IMR-90 (cell line): ENCODE measurements at regions not wholly inside any gene's neighbourhood (a gene's known extent, or its start where the extent isn't known, plus 50 kb on each side); places are given as distances from the start of the nearest gene placed in this dataset.

ENCODE experiments used
- ATAC-seq: fragments of 200-7000 bp; cut with Tn5 transposase; 2 replicates; pipeline ENCODE4 v1.9.1; 2020; ENCODE audit warnings: low read depth, mild to moderate bottlenecking, moderate library complexity
- BruUV-seq: library from RNA; stranded (reverse); fragments of 400-500 nt; replicated peaks from 2 replicates; lab custom pipeline; 2021; lab: Mats Ljungman, UMichigan
- CTCF ChIA-PET: fragments of 300-600 bp; formaldehyde crosslinking; extraction: SDS; loops from one replicate; lab custom pipeline; 2021; ENCODE audit warnings: antibody characterized with exemption; lab: Yijun Ruan, JAX
- POLR2A ChIA-PET: fragments of 300-600 bp; sonication (Branson Sonifier 250); formaldehyde crosslinking; loops from one replicate; lab custom pipeline; 2022; ENCODE audit warnings: antibody characterized with exemption; ENCODE audit not compliant: unreplicated experiment; lab: Charles Lee
- DNase-seq: peaks from one replicate; pipeline ENCODE4 v3.0.0; 2013
- H2AFZ ChIP-seq: replicated peaks from 2 replicates; pipeline ENCODE3; 2013; ENCODE audit warnings: low read length, mild to moderate bottlenecking; ENCODE audit not compliant: poor library complexity
- H2AK5ac ChIP-seq: 2 replicates; pipeline ENCODE4 v1.6.1; 2013; ENCODE audit warnings: low read depth, low read length, inconsistent platforms
- H2AK9ac ChIP-seq: replicated peaks from 2 replicates; pipeline ENCODE3; 2013; ENCODE audit warnings: mild to moderate bottlenecking, low read depth, low read length, moderate library complexity; ENCODE audit not compliant: poor library complexity
- H2BK120ac ChIP-seq: 2 replicates; pipeline ENCODE4 v1.6.1; 2013; ENCODE audit warnings: low read depth, low read length, inconsistent platforms
- H2BK15ac ChIP-seq: 3 replicates; pipeline ENCODE4 v1.6.1; 2013; ENCODE audit warnings: low read depth, low read length, inconsistent platforms
- H2BK20ac ChIP-seq: 2 replicates; pipeline ENCODE4 v1.6.1; 2013; ENCODE audit warnings: low read depth, mild to moderate bottlenecking, inconsistent platforms, low read length, moderate library complexity
- H2BK5ac ChIP-seq: 2 replicates; pipeline ENCODE4 v1.6.1; 2013; ENCODE audit warnings: mild to moderate bottlenecking, low read depth, low read length, inconsistent platforms; ENCODE audit not compliant: poor library complexity, severe bottlenecking
- H3K14ac ChIP-seq: replicated peaks from 2 replicates; pipeline ENCODE4 v1.6.1; 2013; ENCODE audit warnings: low read depth, low read length, inconsistent platforms
- H3K18ac ChIP-seq: 2 replicates; pipeline ENCODE4 v1.6.1; 2013; ENCODE audit warnings: low read depth, low read length, control low read depth
- H3K23ac ChIP-seq: 2 replicates; pipeline ENCODE4 v1.6.1; 2013; ENCODE audit warnings: low read depth, low read length, inconsistent platforms
- H3K27ac ChIP-seq: 2 replicates; pipeline ENCODE4 v1.5.1; 2013; ENCODE audit warnings: mild to moderate bottlenecking, control low read depth, low read length; ENCODE audit not compliant: insufficient read depth
- H3K27me3 ChIP-seq: 2 replicates; pipeline ENCODE4 v1.6.1; 2013; ENCODE audit warnings: low read length; ENCODE audit not compliant: control insufficient read depth, insufficient read depth
- H3K36me3 ChIP-seq: 2 replicates; pipeline ENCODE4 v1.6.1; 2013; ENCODE audit warnings: low read length, mixed read lengths; ENCODE audit not compliant: control insufficient read depth, insufficient read depth
- H3K4ac ChIP-seq: 2 replicates; pipeline ENCODE4 v1.6.1; 2013; ENCODE audit warnings: low read depth, low read length, inconsistent platforms
- H3K4me1 ChIP-seq: 2 replicates; pipeline ENCODE4 v1.6.1; 2013; ENCODE audit warnings: low read length, mixed read lengths; ENCODE audit not compliant: control insufficient read depth, insufficient read depth
- H3K4me2 ChIP-seq: 2 replicates; pipeline ENCODE4 v1.6.1; 2013; ENCODE audit warnings: low read depth, mild to moderate bottlenecking, control low read depth, low read length, moderate library complexity
- H3K4me3 ChIP-seq: 2 replicates; pipeline ENCODE4 v1.5.1; 2013; ENCODE audit warnings: low read depth, mild to moderate bottlenecking, control low read depth, low read length, moderate library complexity; ENCODE audit not compliant: insufficient read depth
- H3K56ac ChIP-seq: 2 replicates; pipeline ENCODE4 v1.6.1; 2013; ENCODE audit warnings: low read length, inconsistent platforms; ENCODE audit not compliant: insufficient read depth; ENCODE audit errors: extremely low read depth
- H3K79me1 ChIP-seq, 2 experiments: 2 replicates each; pipeline ENCODE4 v1.6.1; 2013; ENCODE audit warnings: low read length in 2 of 2, inconsistent platforms in 1 of 2, low read depth in 1 of 2
- H3K9ac ChIP-seq: 2 replicates; pipeline ENCODE4 v1.6.1; 2013; ENCODE audit warnings: low read depth, low read length, control low read depth
- H3K9me1 ChIP-seq: 2 replicates; pipeline ENCODE4 v1.6.1; 2013; ENCODE audit warnings: low read length, inconsistent platforms; ENCODE audit not compliant: insufficient read depth
- H3K9me3 ChIP-seq: 2 replicates; pipeline ENCODE4 v1.6.1; 2013; ENCODE audit warnings: low read length; ENCODE audit not compliant: control insufficient read depth, insufficient read depth
- H4K20me1 ChIP-seq: 2 replicates; pipeline ENCODE4 v1.6.1; 2013; ENCODE audit warnings: low read length, inconsistent platforms; ENCODE audit not compliant: insufficient read depth
- H4K5ac ChIP-seq: 2 replicates; pipeline ENCODE4 v1.6.1; 2013; ENCODE audit warnings: mild to moderate bottlenecking, low read depth, low read length, control low read depth
- H4K8ac ChIP-seq, 2 experiments: 2 replicates each; pipeline ENCODE4 v1.6.1; 2013; ENCODE audit warnings: low read depth in 2 of 2, low read length in 2 of 2, control low read depth in 1 of 2, inconsistent platforms in 1 of 2
- H4K91ac ChIP-seq: 2 replicates; pipeline ENCODE4 v1.6.1; 2013; ENCODE audit warnings: low read depth, low read length, inconsistent platforms; ENCODE audit not compliant: insufficient read depth
- BHLHE40 ChIP-seq: fragments of 150-350 bp; IDR thresholded peaks from 2 replicates; pipeline ENCODE4 v1.6.1; 2016; ENCODE audit warnings: mild to moderate bottlenecking, low read depth, low read length
- CHD1 ChIP-seq: IDR thresholded peaks from 2 replicates; pipeline ENCODE4 v1.6.1; 2012; ENCODE audit warnings: low read depth, low read length, improper control_type of control experiment
- CTCF ChIP-seq: conservative IDR thresholded peaks from 2 replicates; pipeline ENCODE4 v1.5.1; 2012; ENCODE audit warnings: mild to moderate bottlenecking, low read depth, low read length, improper control_type of control experiment
- ELK1 ChIP-seq: fragments of 150-350 bp; IDR thresholded peaks from 2 replicates; pipeline ENCODE4 v1.6.1; 2016; ENCODE audit warnings: low read depth, mild to moderate bottlenecking, low read length, moderate library complexity, borderline replicate concordance
- FOS ChIP-seq: fragments of 150-350 bp; IDR thresholded peaks from 2 replicates; pipeline ENCODE4 v1.6.1; 2016; ENCODE audit warnings: low read depth, low read length
- MAZ ChIP-seq: IDR thresholded peaks from 2 replicates; pipeline ENCODE4 v1.6.1; 2012; ENCODE audit warnings: low read depth, mild to moderate bottlenecking, low read length, improper control_type of control experiment, moderate library complexity, borderline replicate concordance
- POLR2A ChIP-seq: IDR thresholded peaks from 2 replicates; pipeline ENCODE4 v1.6.1; 2012; ENCODE audit warnings: mild to moderate bottlenecking, low read depth, low read length
- RAD21 ChIP-seq: IDR thresholded peaks from 2 replicates; pipeline ENCODE4 v1.6.1; 2012; ENCODE audit warnings: low read length, improper control_type of control experiment
- RFX5 ChIP-seq: IDR thresholded peaks from 2 replicates; pipeline ENCODE4 v1.8.0; 2012; ENCODE audit warnings: low read depth, mild to moderate bottlenecking, low read length, moderate library complexity
- SMC3 ChIP-seq: fragments of 150-350 bp; IDR thresholded peaks from 2 replicates; pipeline ENCODE4 v1.6.1; 2016; ENCODE audit warnings: low read depth, mild to moderate bottlenecking, antibody characterized with exemption, low read length, moderate library complexity
- USF2 ChIP-seq: fragments of 150-350 bp; IDR thresholded peaks from 2 replicates; pipeline ENCODE4 v1.6.1; 2017; ENCODE audit warnings: mild to moderate bottlenecking, antibody characterized with exemption, low read length, low read depth
- dilution Hi-C: fragments of 300-500 bp; cut with HindIII; formaldehyde crosslinking; loops from one replicate; pipeline ENCODE4 v1.14.3; 2018; ENCODE audit warnings: low sequenced_read_pairs; ENCODE audit not compliant: unreplicated experiment
- in situ Hi-C: fragments of 300-500 bp; cut with MboI; formaldehyde crosslinking; loops from 3 replicates; pipeline ENCODE4 v1.14.3; 2019; ENCODE audit warnings: low sequenced_read_pairs, inconsistent platforms, mixed read lengths
- intact Hi-C: fragments of 100-400 bp; cut with micrococcal nuclease; formaldehyde crosslinking; loops from 2 replicates; pipeline ENCODE4 v1.10.0; 2022

- Histone ChIP-seq H3K18ac (no peak overlapping the region), H4K8ac (no peak overlapping the region), H3K4me3 (no peak overlapping the region), H3K56ac (no peak overlapping the region), H2AFZ (no peak overlapping the region), H4K5ac (no peak overlapping the region), H2BK20ac (no peak overlapping the region), H2BK120ac (no peak overlapping the region), H3K27me3 (no peaks in the 10 kb centered on the region), H3K4ac (no peak overlapping the region), H3K9me3 (no peaks in the 10 kb centered on the region; the same call in 1 of the 2 replicates), H4K91ac (no peak overlapping the region), H3K9ac (no peak overlapping the region), H2AK9ac (no peak overlapping the region), H3K23ac (no peak overlapping the region), H2BK15ac (no peak overlapping the region), H4K20me1 (no peaks in the 10 kb centered on the region), H2BK5ac (no peak overlapping the region), H2AK5ac (no peak overlapping the region), H3K9me1 (no peaks in the 10 kb centered on the region), H3K36me3 (no peaks in the 10 kb centered on the region), H3K4me2 (no peak overlapping the region), H3K4me1 (no peaks in the 10 kb centered on the region), H3K79me1 (no peaks in the 10 kb centered on the region), H3K27ac (no peak overlapping the region), H3K14ac (no peak overlapping the region)
- ATAC-seq (no peak), DNase-seq (no peak)
- no TSS peak for BruUV-seq
- TF ChIP-seq ELK1 (no peak), CHD1 (no peak), USF2 (no peak), MAZ (no peak), POLR2A (no peak), CTCF (no peak), FOS (no peak), RAD21 (no peak), RFX5 (no peak), BHLHE40 (no peak), SMC3 (no peak)
- CTCF ChIA-PET = no interaction called here
- intact Hi-C loops (no loop called here), dilution Hi-C loops (no loop called here), in situ Hi-C loops (no loop called here)
- POLR2A ChIA-PET = interaction anchor here (0.6 kb wide), 1 partner anchor 9 kb away, joined by 3 read pairs; no protein-coding TSS in a partner anchor
Observed at GRCh38 chr1:79681382-79681781, 674.9 kb upstream of the ADGRL4 start.
